ENCODE measurements at regions not wholly inside any gene's neighbourhood (a gene's known extent, or its start where the extent isn't known, plus 50 kb on each side); places are given as distances from the start of the nearest gene placed in this dataset.

DNA sequence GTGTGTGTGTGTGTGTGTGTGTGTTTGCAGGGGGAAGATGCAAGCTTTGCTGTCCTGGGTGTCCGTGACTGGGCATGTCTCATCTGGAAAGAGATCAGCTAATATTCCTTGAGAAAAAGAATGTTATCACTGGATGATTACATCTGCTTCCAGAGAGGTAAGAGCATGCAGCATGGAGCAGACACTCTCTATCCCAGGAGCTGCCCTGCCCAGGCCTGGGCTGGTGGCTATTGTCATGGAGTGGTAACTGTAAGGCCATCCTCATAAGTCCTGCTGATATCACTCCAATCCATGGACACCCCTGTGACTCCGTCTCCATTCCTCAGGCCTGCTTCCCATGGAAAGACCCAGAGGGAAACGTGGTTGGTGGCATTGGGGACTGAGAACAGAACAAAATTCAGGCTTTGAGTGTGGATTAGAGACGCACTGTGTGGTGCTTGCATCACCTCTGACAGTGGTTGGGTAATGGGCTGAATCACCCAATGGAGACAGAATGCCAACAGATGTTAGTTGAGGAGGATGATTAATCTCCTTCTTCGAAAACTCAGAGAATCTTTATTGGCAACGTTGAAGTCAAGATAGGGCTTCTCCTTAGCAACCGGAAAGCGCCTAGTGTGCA, 52.0 kb upstream of the KCNIP1 start:
- TF ChIP-seq, protein P1, sequence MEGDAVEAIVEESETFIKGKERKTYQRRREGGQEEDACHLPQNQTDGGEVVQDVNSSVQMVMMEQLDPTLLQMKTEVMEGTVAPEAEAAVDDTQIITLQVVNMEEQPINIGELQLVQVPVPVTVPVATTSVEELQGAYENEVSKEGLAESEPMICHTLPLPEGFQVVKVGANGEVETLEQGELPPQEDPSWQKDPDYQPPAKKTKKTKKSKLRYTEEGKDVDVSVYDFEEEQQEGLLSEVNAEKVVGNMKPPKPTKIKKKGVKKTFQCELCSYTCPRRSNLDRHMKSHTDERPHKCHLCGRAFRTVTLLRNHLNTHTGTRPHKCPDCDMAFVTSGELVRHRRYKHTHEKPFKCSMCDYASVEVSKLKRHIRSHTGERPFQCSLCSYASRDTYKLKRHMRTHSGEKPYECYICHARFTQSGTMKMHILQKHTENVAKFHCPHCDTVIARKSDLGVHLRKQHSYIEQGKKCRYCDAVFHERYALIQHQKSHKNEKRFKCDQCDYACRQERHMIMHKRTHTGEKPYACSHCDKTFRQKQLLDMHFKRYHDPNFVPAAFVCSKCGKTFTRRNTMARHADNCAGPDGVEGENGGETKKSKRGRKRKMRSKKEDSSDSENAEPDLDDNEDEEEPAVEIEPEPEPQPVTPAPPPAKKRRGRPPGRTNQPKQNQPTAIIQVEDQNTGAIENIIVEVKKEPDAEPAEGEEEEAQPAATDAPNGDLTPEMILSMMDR (conservative IDR thresholded peaks at IDR 0.05; ENCODE audit: low read length): no peak
- TF ChIP-seq EZH2phosphoT487 (IDR thresholded peaks at IDR 0.05; ENCODE audit: borderline replicate concordance, low read depth, low read length): no peak

Measured in OCI-LY7 (cell line).